Neural cell (in vitro differentiated cells): ENCODE measurements at regions not wholly inside any gene's neighbourhood (a gene's known extent, or its start where the extent isn't known, plus 50 kb on each side); places are given as distances from the start of the nearest gene placed in this dataset.

ENCODE experiments used
- H2AFZ ChIP-seq: fragments of 200-600, 300-800 bp; sonication (generic), shearing (Covaris generic); 2 replicates; pipeline ENCODE4 v1.6.0; 2014; ENCODE audit warnings: low read depth, mild to moderate bottlenecking, antibody characterized with exemption, low read length, moderate library complexity
- H3F3A ChIP-seq: fragments of 200-600 bp; shearing (Covaris generic); 2 replicates; pipeline ENCODE4 v1.6.1; 2016; ENCODE audit warnings: mild to moderate bottlenecking, moderate library complexity, mixed read lengths, antibody characterized with exemption, low read length; ENCODE audit not compliant: insufficient read depth, poor library complexity, severe bottlenecking
- H3K27ac ChIP-seq: fragments of 200-600, 300-800 bp; sonication (generic), shearing (Covaris generic); 2 replicates; pipeline ENCODE4 v1.5.1; 2014; ENCODE audit warnings: mild to moderate bottlenecking, low read length, moderate library complexity
- H3K27me3 ChIP-seq: fragments of 300-800, 200-600 bp; sonication (generic), shearing (Covaris generic); 2 replicates; pipeline ENCODE4 v1.6.0; 2014; ENCODE audit warnings: mild to moderate bottlenecking, low read depth, low read length, moderate library complexity; ENCODE audit not compliant: insufficient read depth
- H3K36me3 ChIP-seq: fragments of 300-800, 200-600 bp; sonication (generic), shearing (Covaris generic); 2 replicates; pipeline ENCODE4 v1.5.1; 2014; ENCODE audit warnings: mild to moderate bottlenecking, antibody characterized with exemption, low read length, moderate library complexity; ENCODE audit not compliant: insufficient read depth
- H3K4me2 ChIP-seq: fragments of 300-800, 200-600 bp; sonication (generic), shearing (Covaris generic); 2 replicates; pipeline ENCODE4 v1.6.0; 2014; ENCODE audit warnings: mild to moderate bottlenecking, low read length
- H3K4me3 ChIP-seq: fragments of 300-800, 200-600 bp; sonication (generic), shearing (Covaris generic); 2 replicates; pipeline ENCODE4 v1.5.1; 2014; ENCODE audit warnings: mild to moderate bottlenecking, low read length, moderate library complexity
- H3K79me2 ChIP-seq: fragments of 200-600 bp; shearing (Covaris generic); replicated peaks from 2 replicates; pipeline ENCODE4 v1.6.0; 2014; ENCODE audit warnings: mild to moderate bottlenecking, low read length, moderate library complexity; ENCODE audit not compliant: insufficient read depth
- H3K9ac ChIP-seq: fragments of 300-800, 200-600 bp; sonication (generic), shearing (Covaris generic); 2 replicates; pipeline ENCODE4 v1.6.1; 2016; ENCODE audit warnings: mild to moderate bottlenecking, low read length, mixed read lengths
- H3K9me2 ChIP-seq: fragments of 200-600 bp; shearing (Covaris generic); 2 replicates; pipeline ENCODE4 v1.6.1; 2016; ENCODE audit warnings: mild to moderate bottlenecking, low read length, mixed read lengths; ENCODE audit not compliant: insufficient read depth
- H3K9me3 ChIP-seq: fragments of 200-600, 300-800 bp; sonication (generic), shearing (Covaris generic); 2 replicates; pipeline ENCODE4 v1.6.1; 2016; ENCODE audit warnings: mild to moderate bottlenecking, mixed run types, low read length, moderate library complexity, mixed read lengths
- H4K20me1 ChIP-seq: fragments of 200-600 bp; shearing (Covaris generic); 2 replicates; pipeline ENCODE4 v1.6.1; 2016; ENCODE audit warnings: mild to moderate bottlenecking, mixed run types; ENCODE audit not compliant: insufficient read depth
- CTCF ChIP-seq: fragments of 450-650 bp; IDR thresholded peaks from 2 replicates; pipeline ENCODE4 v1.5.1; 2014; ENCODE audit warnings: antibody characterized with exemption, mild to moderate bottlenecking, moderate library complexity; ENCODE audit not compliant: poor library complexity, severe bottlenecking
- EP300 ChIP-seq: fragments of 450-650 bp; conservative IDR thresholded peaks from 2 replicates; pipeline ENCODE4 v1.6.1; 2014; ENCODE audit warnings: antibody characterized with exemption, mild to moderate bottlenecking, moderate library complexity; ENCODE audit not compliant: poor library complexity, severe bottlenecking
- EZH2 ChIP-seq: fragments of 200-600, 300-800 bp; shearing (Covaris generic), sonication (generic); IDR thresholded peaks from 2 replicates; pipeline ENCODE4 v1.6.1; 2014; ENCODE audit warnings: antibody characterized with exemption, low read length, borderline replicate concordance, mild to moderate bottlenecking; ENCODE audit not compliant: insufficient read depth, poor library complexity, severe bottlenecking
- MXI1 ChIP-seq: fragments of 450-650 bp; conservative IDR thresholded peaks from 2 replicates; pipeline ENCODE4 v1.6.1; 2014; ENCODE audit warnings: antibody characterized with exemption, mild to moderate bottlenecking; ENCODE audit not compliant: poor library complexity, severe bottlenecking
- POLR2AphosphoS5 ChIP-seq: IDR thresholded peaks from 2 replicates; pipeline ENCODE4 v1.6.1; 2012
- RAD21 ChIP-seq: fragments of 450-650 bp; conservative IDR thresholded peaks from 2 replicates; pipeline ENCODE4 v1.6.1; 2014; ENCODE audit warnings: antibody characterized with exemption, mild to moderate bottlenecking, moderate library complexity
- REST ChIP-seq: IDR thresholded peaks from 2 replicates; pipeline ENCODE4 v1.6.1; 2012; ENCODE audit warnings: borderline replicate concordance
- SMC3 ChIP-seq: fragments of 450-650 bp; conservative IDR thresholded peaks from 2 replicates; pipeline ENCODE4 v1.6.1; 2014; ENCODE audit warnings: antibody characterized with exemption, mild to moderate bottlenecking, moderate library complexity; ENCODE audit not compliant: poor library complexity
- TAF1 ChIP-seq: IDR thresholded peaks from 2 replicates; pipeline ENCODE4 v1.6.1; 2012; ENCODE audit warnings: low read depth

GRCh38 chr14:22174412-22175277 lies 414.4 kb downstream of the DAD1 start:
- H3K9me2 ChIP-seq = no peaks in the 10 kb centered on the region
- no peaks in the 10 kb centered on the region for H3K36me3 ChIP-seq
- no peak overlapping the region for H3K4me3 ChIP-seq
- no peak overlapping the region for H2AFZ ChIP-seq
- no peak for TF ChIP-seq SMC3
- no peak for TF ChIP-seq TAF1
- no peak for TF ChIP-seq REST
- no peak for TF ChIP-seq CTCF
- no peak for TF ChIP-seq EZH2
- TF ChIP-seq POLR2AphosphoS5 = no peak
- no peak for TF ChIP-seq RAD21
- no peaks in the 10 kb centered on the region for H3K9me3 ChIP-seq
- H3K79me2 ChIP-seq = no peaks in the 10 kb centered on the region
- H4K20me1 ChIP-seq = peaks cover 3% of the 10 kb centered on the region
- H3K4me2 ChIP-seq = no peak overlapping the region
- H3K9ac ChIP-seq = no peak overlapping the region
- H3K27me3 ChIP-seq = no peaks in the 10 kb centered on the region
- no peaks in the 10 kb centered on the region for H3F3A ChIP-seq
- H3K27ac ChIP-seq = no peak overlapping the region

- Histone ChIP-seq H3F3A (no peaks in the 10 kb centered on the region), H3K36me3 (no peaks in the 10 kb centered on the region), H3K79me2 (no peaks in the 10 kb centered on the region), H4K20me1 (peaks cover 3% of the 10 kb centered on the region), H3K4me3 (no peak overlapping the region), H3K9me2 (no peaks in the 10 kb centered on the region), H3K4me2 (no peak overlapping the region), H3K9me3 (no peaks in the 10 kb centered on the region), H3K27ac (no peak overlapping the region), H3K9ac (no peak overlapping the region), H2AFZ (no peak overlapping the region), H3K27me3 (no peaks in the 10 kb centered on the region)
- TF ChIP-seq POLR2AphosphoS5 (no peak), REST (no peak), SMC3 (no peak), TAF1 (no peak), RAD21 (no peak), EP300 (no peak), EZH2 (no peak), MXI1 (no peak), CTCF (no peak)
Observed at GRCh38 chr14:22168092-22168955, 420.7 kb downstream of the DAD1 start.
